HepG2 (cell line): ENCODE measurements at regions not wholly inside any gene's neighbourhood (a gene's known extent, or its start where the extent isn't known, plus 50 kb on each side); places are given as distances from the start of the nearest gene placed in this dataset.

ENCODE experiments used
- ATAC-seq: fragments of 200-7000 bp; cut with Tn5 transposase; 3 replicates; pipeline ENCODE4 v1.9.1; 2020; ENCODE audit warnings: mild to moderate bottlenecking, moderate library complexity
- BruUV-seq: library from RNA; stranded (reverse); fragments of 400-500 nt; replicated peaks from 2 replicates; lab custom pipeline; 2021; lab: Mats Ljungman, UMichigan
- CTCF ChIA-PET: fragments of 300-600 bp; formaldehyde crosslinking; extraction: SDS; loops from one replicate; lab custom pipeline; 2021; ENCODE audit warnings: low total read pairs, inconsistent platforms, low intra/inter-chr PET ratio; lab: Yijun Ruan, JAX
- POLR2A ChIA-PET: fragments of 350-600 bp; sonication (Branson Sonifier 250); formaldehyde crosslinking; loops from one replicate; lab custom pipeline; 2020; ENCODE audit warnings: antibody characterized with exemption, inconsistent platforms; lab: Yijun Ruan, JAX
- DNase-seq: peaks from one replicate; pipeline ENCODE4 v3.0.0-alpha.2; 2015; ENCODE audit warnings: low spot score
- FAIRE-seq: peaks from 3 replicates; lab custom pipeline; 2011; peaks lifted over from hg19 to GRCh38; lab: Jason Lieb, UNC
- H2AFZ ChIP-seq: one replicate; pipeline ENCODE4 v1.6.1; 2011; ENCODE audit warnings: low read length, inconsistent platforms
- H3K27ac ChIP-seq: fragments of 300-600 bp; 3 replicates; pipeline ENCODE4 v1.8.0; 2011; ENCODE audit warnings: mixed run types, mild to moderate bottlenecking, mixed read lengths, low read length, inconsistent platforms; ENCODE audit not compliant: insufficient read depth; ENCODE audit errors: extremely low read length
- H3K27me3 ChIP-seq, 2 experiments: fragments of 200-600 bp in 1 of 2; 2 replicates in 1 of 2; 3 replicates in 1 of 2; pipeline versions ENCODE4 v1.6.0 to v1.8.0; 2011; ENCODE audit warnings: low read length in 2 of 2, mild to moderate bottlenecking in 2 of 2, moderate library complexity in 2 of 2, inconsistent platforms in 1 of 2; ENCODE audit not compliant: insufficient read depth in 2 of 2, control insufficient read depth in 1 of 2
- H3K36me3 ChIP-seq, 2 experiments: fragments of 200-600 bp in 1 of 2; replicated peaks in 1 of 2; 2 replicates in 1 of 2; 3 replicates in 1 of 2; pipeline versions ENCODE4 v1.5.1 to v1.8.0; 2011; ENCODE audit warnings: low read length in 2 of 2, inconsistent platforms in 1 of 2; ENCODE audit not compliant: insufficient read depth in 2 of 2, control insufficient read depth in 1 of 2
- H3K4me1 ChIP-seq: 2 replicates; pipeline ENCODE4 v1.5.1; 2012; ENCODE audit warnings: low read length, inconsistent platforms; ENCODE audit not compliant: insufficient read depth
- H3K4me2 ChIP-seq: 2 replicates; pipeline ENCODE4 v1.6.0; 2011; ENCODE audit warnings: low read depth, low read length, inconsistent platforms
- H3K4me3 ChIP-seq, 3 experiments: fragments of 200-600 bp in 1 of 3; sonication (generic), shearing (Covaris generic) in 1 of 3; replicated peaks in 1 of 3; 2 replicates each; pipeline ENCODE4 v1.5.1; 2011 to 2016; ENCODE audit warnings: low read length in 3 of 3, inconsistent platforms in 2 of 3, low read depth in 2 of 3, mild to moderate bottlenecking in 2 of 3, control low read depth in 1 of 3, mixed read lengths in 1 of 3; ENCODE audit not compliant: insufficient read depth in 1 of 3
- H3K79me2 ChIP-seq: one replicate; pipeline ENCODE4 v1.6.1; 2011; ENCODE audit warnings: low read length, inconsistent platforms; ENCODE audit not compliant: insufficient read depth
- H3K9ac ChIP-seq: 2 replicates; pipeline ENCODE4 v1.6.0; 2011; ENCODE audit warnings: mild to moderate bottlenecking, low read depth, low read length, inconsistent platforms; ENCODE audit not compliant: insufficient read depth
- H3K9me3 ChIP-seq: 2 replicates; pipeline ENCODE4 v1.5.1; 2012; ENCODE audit warnings: mild to moderate bottlenecking, low read length
- H4K20me1 ChIP-seq: 2 replicates; pipeline ENCODE4 v1.6.0; 2011; ENCODE audit warnings: inconsistent platforms, mild to moderate bottlenecking, low read length, moderate library complexity; ENCODE audit not compliant: insufficient read depth
- FLYWCH1 ChIP-seq: sonication (generic); formaldehyde crosslinking; IDR thresholded peaks from 2 replicates; pipeline ENCODE4 v1.8.1; 2023; ENCODE audit warnings: mild to moderate bottlenecking, missing genetic modification reagents
- FOXC1 ChIP-seq: sonication (generic); formaldehyde crosslinking; IDR thresholded peaks from 2 replicates; pipeline ENCODE4 v1.8.0; 2022; ENCODE audit warnings: mild to moderate bottlenecking, missing genetic modification reagents, borderline replicate concordance
- GATAD1 ChIP-seq: IDR thresholded peaks from 2 replicates; pipeline ENCODE4 v1.6.1; 2016; ENCODE audit warnings: missing genetic modification reagents, missing compliant biosample characterization
- JUND ChIP-seq: sonication (generic); formaldehyde crosslinking; IDR thresholded peaks from 2 replicates; pipeline ENCODE4 v1.8.0; 2022; ENCODE audit warnings: mild to moderate bottlenecking, missing genetic modification reagents
- NFYC ChIP-seq: IDR thresholded peaks from 2 replicates; pipeline ENCODE4 v1.6.1; 2016; ENCODE audit warnings: missing genetic modification reagents, missing compliant biosample characterization
- PAF1 ChIP-seq: IDR thresholded peaks from 2 replicates; pipeline ENCODE4 v1.6.1; 2016; ENCODE audit warnings: missing genetic modification reagents, missing compliant biosample characterization
- PRPF4 ChIP-seq: fragments of 200-400 bp; formaldehyde crosslinking; IDR thresholded peaks from 2 replicates; pipeline ENCODE4 v1.6.1; 2016; ENCODE audit warnings: low read length, low read depth; ENCODE audit not compliant: poor library complexity, severe bottlenecking
- RFXAP ChIP-seq: sonication (generic); formaldehyde crosslinking; IDR thresholded peaks from 2 replicates; pipeline ENCODE4 v1.4.0; 2020; ENCODE audit warnings: missing genetic modification reagents, borderline replicate concordance
- SMAD1 ChIP-seq: sonication (generic); formaldehyde crosslinking; IDR thresholded peaks from 2 replicates; pipeline ENCODE4 v1.4.0; 2020; ENCODE audit warnings: missing genetic modification reagents, low read depth, mild to moderate bottlenecking, borderline replicate concordance
- ZNF10 ChIP-seq: sonication (generic); formaldehyde crosslinking; IDR thresholded peaks from 2 replicates; pipeline ENCODE4 v1.4.0; 2020; ENCODE audit warnings: mild to moderate bottlenecking, low read depth, missing genetic modification reagents, borderline replicate concordance
- ZNF274 ChIP-seq: sonication (generic); formaldehyde crosslinking; IDR thresholded peaks from 2 replicates; pipeline ENCODE4 v1.5.1; 2020; ENCODE audit warnings: mild to moderate bottlenecking, missing genetic modification reagents
- ZNF549 ChIP-seq: sonication (generic); formaldehyde crosslinking; IDR thresholded peaks from 2 replicates; pipeline ENCODE4 v1.5.0; 2020; ENCODE audit warnings: missing genetic modification reagents
- ZNF772 ChIP-seq: sonication (generic); formaldehyde crosslinking; IDR thresholded peaks from 2 replicates; pipeline ENCODE4 v1.5.0; 2020; ENCODE audit warnings: mild to moderate bottlenecking, missing genetic modification reagents
- ZSCAN29 ChIP-seq: sonication (generic); formaldehyde crosslinking; conservative IDR thresholded peaks from 2 replicates; pipeline ENCODE4 v1.4.0; 2020; ENCODE audit warnings: mild to moderate bottlenecking, missing genetic modification reagents
- ZSCAN31 ChIP-seq: sonication (generic); formaldehyde crosslinking; IDR thresholded peaks from 2 replicates; pipeline ENCODE4 v1.5.0; 2020; ENCODE audit warnings: low read depth, mild to moderate bottlenecking, missing genetic modification reagents
- whole genome bisulfite sequencing: methylation state at CpG from one replicate; pipeline ENCODE4 v1.1.6; 2017; ENCODE audit warnings: low lambda C conversion rate; 5-methylcytosine and 5-hydroxymethylcytosine counted together
- in situ Hi-C: cut with HindIII; loops from 2 replicates; pipeline ENCODE4 v1.10.0; 2017; ENCODE audit warnings: low pct_unique_long_range_greater_than_20kb; ENCODE audit not compliant: extremely low pct_ligation_motif_present
- intact Hi-C: fragments of 100-400 bp; cut with micrococcal nuclease; formaldehyde crosslinking; loops from one replicate; pipeline ENCODE4 v1.10.0; 2022; ENCODE audit not compliant: unreplicated experiment
- TF ChIP-seq, protein P1 (sequence below): IDR thresholded peaks from 2 replicates; pipeline ENCODE4 v1.6.1; 2016; ENCODE audit warnings: missing compliant biosample characterization, missing genetic modification reagents, borderline replicate concordance
- TF ChIP-seq, protein P2 (sequence below): sonication (generic); formaldehyde crosslinking; IDR thresholded peaks from 2 replicates; pipeline ENCODE4; 2020; ENCODE audit warnings: missing genetic modification reagents, mild to moderate bottlenecking, borderline replicate concordance
- TF ChIP-seq, protein P3 (sequence below): sonication (generic); formaldehyde crosslinking; conservative IDR thresholded peaks from 2 replicates; pipeline ENCODE4 v1.4.0; 2020; ENCODE audit warnings: missing genetic modification reagents
- TF ChIP-seq, protein P4 (sequence below): sonication (generic); formaldehyde crosslinking; IDR thresholded peaks from 2 replicates; pipeline ENCODE4 v1.8.0; 2022; ENCODE audit warnings: mild to moderate bottlenecking, missing genetic modification reagents, moderate library complexity

- ATAC-seq (no peak), FAIRE-seq (no peak), DNase-seq (no peak)
- intact Hi-C loops (no loop called here), in situ Hi-C loops (no loop called here)
- Histone ChIP-seq H3K4me1 (no peaks in the 10 kb centered on the region), H3K9ac (no peak overlapping the region), H3K9me3 (no peaks in the 10 kb centered on the region), H3K27ac (no peak overlapping the region), H3K36me3 (no peaks in the 10 kb centered on the region), H2AFZ (no peak overlapping the region), H4K20me1 (no peaks in the 10 kb centered on the region), H3K79me2 (no peaks in the 10 kb centered on the region), H3K4me2 (no peak overlapping the region), H3K4me3 (no peak overlapping the region), H3K27me3 (no peaks in the 10 kb centered on the region)
- WGBS = 49% methylated on average over 6 of the region's 6 CpGs
- TF ChIP-seq JUND (CRISPR knock-in tag) (no peak), GATAD1 (no peak), NFYC (CRISPR knock-in tag) (no peak), FLYWCH1 (CRISPR knock-in tag) (no peak), RFXAP (CRISPR knock-in tag) (no peak), ZNF549 (CRISPR knock-in tag) (no peak), FOXC1 (CRISPR knock-in tag) (no peak), ZNF274 (no peak), ZNF772 (CRISPR knock-in tag) (no peak), ZSCAN29 (CRISPR knock-in tag) (no peak), ZNF10 (CRISPR knock-in tag) (no peak), PAF1 (no peak), SMAD1 (no peak), PRPF4 (no peak), ZSCAN31 (CRISPR knock-in tag) (no peak)
- TF ChIP-seq, protein P1, sequence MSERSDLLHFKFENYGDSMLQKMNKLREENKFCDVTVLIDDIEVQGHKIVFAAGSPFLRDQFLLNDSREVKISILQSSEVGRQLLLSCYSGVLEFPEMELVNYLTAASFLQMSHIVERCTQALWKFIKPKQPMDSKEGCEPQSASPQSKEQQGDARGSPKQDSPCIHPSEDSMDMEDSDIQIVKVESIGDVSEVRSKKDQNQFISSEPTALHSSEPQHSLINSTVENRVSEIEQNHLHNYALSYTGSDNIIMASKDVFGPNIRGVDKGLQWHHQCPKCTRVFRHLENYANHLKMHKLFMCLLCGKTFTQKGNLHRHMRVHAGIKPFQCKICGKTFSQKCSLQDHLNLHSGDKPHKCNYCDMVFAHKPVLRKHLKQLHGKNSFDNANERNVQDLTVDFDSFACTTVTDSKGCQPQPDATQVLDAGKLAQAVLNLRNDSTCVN (CRISPR knock-in tag) = no peak
- TF ChIP-seq, protein P2, sequence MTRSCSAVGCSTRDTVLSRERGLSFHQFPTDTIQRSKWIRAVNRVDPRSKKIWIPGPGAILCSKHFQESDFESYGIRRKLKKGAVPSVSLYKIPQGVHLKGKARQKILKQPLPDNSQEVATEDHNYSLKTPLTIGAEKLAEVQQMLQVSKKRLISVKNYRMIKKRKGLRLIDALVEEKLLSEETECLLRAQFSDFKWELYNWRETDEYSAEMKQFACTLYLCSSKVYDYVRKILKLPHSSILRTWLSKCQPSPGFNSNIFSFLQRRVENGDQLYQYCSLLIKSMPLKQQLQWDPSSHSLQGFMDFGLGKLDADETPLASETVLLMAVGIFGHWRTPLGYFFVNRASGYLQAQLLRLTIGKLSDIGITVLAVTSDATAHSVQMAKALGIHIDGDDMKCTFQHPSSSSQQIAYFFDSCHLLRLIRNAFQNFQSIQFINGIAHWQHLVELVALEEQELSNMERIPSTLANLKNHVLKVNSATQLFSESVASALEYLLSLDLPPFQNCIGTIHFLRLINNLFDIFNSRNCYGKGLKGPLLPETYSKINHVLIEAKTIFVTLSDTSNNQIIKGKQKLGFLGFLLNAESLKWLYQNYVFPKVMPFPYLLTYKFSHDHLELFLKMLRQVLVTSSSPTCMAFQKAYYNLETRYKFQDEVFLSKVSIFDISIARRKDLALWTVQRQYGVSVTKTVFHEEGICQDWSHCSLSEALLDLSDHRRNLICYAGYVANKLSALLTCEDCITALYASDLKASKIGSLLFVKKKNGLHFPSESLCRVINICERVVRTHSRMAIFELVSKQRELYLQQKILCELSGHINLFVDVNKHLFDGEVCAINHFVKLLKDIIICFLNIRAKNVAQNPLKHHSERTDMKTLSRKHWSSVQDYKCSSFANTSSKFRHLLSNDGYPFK = no peak
- TF ChIP-seq, protein P3, sequence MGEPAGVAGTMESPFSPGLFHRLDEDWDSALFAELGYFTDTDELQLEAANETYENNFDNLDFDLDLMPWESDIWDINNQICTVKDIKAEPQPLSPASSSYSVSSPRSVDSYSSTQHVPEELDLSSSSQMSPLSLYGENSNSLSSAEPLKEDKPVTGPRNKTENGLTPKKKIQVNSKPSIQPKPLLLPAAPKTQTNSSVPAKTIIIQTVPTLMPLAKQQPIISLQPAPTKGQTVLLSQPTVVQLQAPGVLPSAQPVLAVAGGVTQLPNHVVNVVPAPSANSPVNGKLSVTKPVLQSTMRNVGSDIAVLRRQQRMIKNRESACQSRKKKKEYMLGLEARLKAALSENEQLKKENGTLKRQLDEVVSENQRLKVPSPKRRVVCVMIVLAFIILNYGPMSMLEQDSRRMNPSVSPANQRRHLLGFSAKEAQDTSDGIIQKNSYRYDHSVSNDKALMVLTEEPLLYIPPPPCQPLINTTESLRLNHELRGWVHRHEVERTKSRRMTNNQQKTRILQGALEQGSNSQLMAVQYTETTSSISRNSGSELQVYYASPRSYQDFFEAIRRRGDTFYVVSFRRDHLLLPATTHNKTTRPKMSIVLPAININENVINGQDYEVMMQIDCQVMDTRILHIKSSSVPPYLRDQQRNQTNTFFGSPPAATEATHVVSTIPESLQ = no peak
- TF ChIP-seq, protein P4, sequence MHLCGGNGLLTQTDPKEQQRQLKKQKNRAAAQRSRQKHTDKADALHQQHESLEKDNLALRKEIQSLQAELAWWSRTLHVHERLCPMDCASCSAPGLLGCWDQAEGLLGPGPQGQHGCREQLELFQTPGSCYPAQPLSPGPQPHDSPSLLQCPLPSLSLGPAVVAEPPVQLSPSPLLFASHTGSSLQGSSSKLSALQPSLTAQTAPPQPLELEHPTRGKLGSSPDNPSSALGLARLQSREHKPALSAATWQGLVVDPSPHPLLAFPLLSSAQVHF (CRISPR knock-in tag) = no peak
- BruUV-seq = no TSS peak
- ChIA-PET POLR2A (no interaction called here), CTCF (no interaction called here)
These were observed 351.0 kb downstream of the IGSF11 start for GRCh38 chr3:118683636-118684035.
